Gastrocnemius medialis (tissue), 4 donors: ENCODE measurements at regions not wholly inside any gene's neighbourhood (a gene's known extent, or its start where the extent isn't known, plus 50 kb on each side); places are given as distances from the start of the nearest gene placed in this dataset.

Source experiments
- ATAC-seq, 2 donors: fragments of 150-250 bp; one replicate each; pipeline ENCODE4 v1.9.1; 2016
- DNase-seq, 2 donors: peaks; one replicate each; pipeline ENCODE4 v3.0.0-alpha.2; 2019
- H3K27ac ChIP-seq, 4 donors: fragments of 200-600 bp; sonication (generic); 1 replicate in 1 of 4; 2 replicates in 3 of 4; pipeline ENCODE4 v1.5.1; 2016 to 2018; ENCODE audit warnings: mild to moderate bottlenecking in 2 of 4, moderate library complexity in 1 of 4
- H3K27me3 ChIP-seq, 3 donors: fragments of 200-600 bp; sonication (generic) in 2 of 3; 1 replicate in 1 of 3; 2 replicates in 2 of 3; pipeline versions ENCODE4 v1.5.1 to v1.6.0; 2016 to 2019; ENCODE audit warnings: mild to moderate bottlenecking in 1 of 3, moderate library complexity in 1 of 3
- H3K36me3 ChIP-seq, 2 donors: fragments of 200-600 bp; sonication (generic) in 1 of 2; one replicate each; pipeline ENCODE4 v1.5.1; 2017 to 2018
- H3K4me1 ChIP-seq, 2 donors: fragments of 200-600 bp; sonication (generic) in 1 of 2; one replicate each; pipeline ENCODE4 v1.5.1; 2016 to 2017; ENCODE audit warnings: mild to moderate bottlenecking in 2 of 2
- H3K4me3 ChIP-seq, 4 donors: fragments of 200-600 bp; sonication (generic) in 3 of 4; 1 replicate in 1 of 4; 2 replicates in 3 of 4; pipeline ENCODE4 v1.5.1; 2016 to 2019; ENCODE audit warnings: mild to moderate bottlenecking in 2 of 4
- H3K9me3 ChIP-seq, 3 donors: fragments of 200-600 bp; sonication (generic) in 2 of 3; 1 replicate in 1 of 3; 2 replicates in 2 of 3; pipeline ENCODE4 v1.5.1; 2016 to 2019
- POLR2A ChIP-seq, 2 donors: fragments of 450-650 bp; IDR thresholded peaks; one replicate each; pipeline ENCODE4 v1.6.1; 2017; ENCODE audit warnings: antibody characterized with exemption in 2 of 2, mild to moderate bottlenecking in 2 of 2, moderate library complexity in 2 of 2
- in situ Hi-C, 4 donors: fragments of 200-750 bp; cut with MboI; loops; one replicate each; pipeline versions ENCODE4 v1.15.0 to v1.8.0; 2017; ENCODE audit warnings: low sequenced_read_pairs in 4 of 4
- intact Hi-C: fragments of 100-400 bp; cut with DNase I; formaldehyde crosslinking; loops from one replicate; pipeline ENCODE4 v1.15.1; 2023; ENCODE audit warnings: low total_unique reads
- TF ChIP-seq, protein P1 (sequence below), 5 experiments: fragments of 450-650 bp in 3 of 5; fragments of 200-600 bp in 2 of 5; sonication (generic) in 2 of 5; IDR thresholded peaks in 4 of 5; conservative IDR thresholded peaks in 1 of 5; 1 replicate in 4 of 5; 2 replicates in 1 of 5; pipeline ENCODE4 v1.5.1; 2016 to 2019; ENCODE audit warnings: antibody characterized with exemption in 5 of 5, mild to moderate bottlenecking in 3 of 5, moderate library complexity in 3 of 5

DNA sequence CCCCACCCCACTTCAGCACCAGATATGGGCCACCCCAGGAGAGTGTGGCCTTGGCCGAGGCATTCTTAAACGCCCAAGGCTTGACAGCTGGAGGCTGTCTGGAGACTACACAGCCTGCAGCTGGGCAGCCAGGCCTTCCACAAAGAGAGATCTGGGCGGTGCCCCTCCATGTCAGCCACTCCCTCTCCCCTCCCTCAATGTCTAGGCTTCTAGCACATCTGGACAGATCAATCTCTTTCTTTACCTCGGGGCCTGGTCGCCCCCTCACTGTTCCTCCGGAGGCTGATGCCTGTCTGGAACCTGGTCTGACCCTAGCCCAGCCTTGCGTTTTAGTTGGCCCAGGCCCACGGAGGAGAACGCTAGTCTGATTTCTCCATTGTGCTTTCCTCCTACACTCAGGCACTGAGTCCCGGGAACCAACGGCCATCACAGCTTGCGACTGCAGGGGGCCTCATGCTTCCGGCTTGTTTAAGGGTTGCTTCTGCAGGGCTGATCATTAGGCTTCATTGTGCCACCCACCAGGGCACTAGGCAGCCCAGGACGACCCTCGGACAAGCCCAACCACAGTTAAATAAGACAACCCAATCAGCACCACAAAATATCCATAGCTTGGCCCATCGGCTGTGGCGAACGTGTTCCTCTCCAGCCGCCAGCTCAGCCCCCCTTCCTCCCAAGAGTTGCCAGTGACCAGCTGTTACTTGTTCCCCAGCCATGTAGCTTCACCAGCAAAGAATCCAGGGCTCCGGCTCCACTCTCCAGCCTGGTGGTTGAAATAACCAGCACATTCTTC, 200.6 kb downstream of the BCOR start:
- in situ Hi-C loops (no loop called here), intact Hi-C loops (no loop called here)
- TF ChIP-seq POLR2A (IDR thresholded peaks at IDR 0.05) = no peak
- TF ChIP-seq, protein P1, sequence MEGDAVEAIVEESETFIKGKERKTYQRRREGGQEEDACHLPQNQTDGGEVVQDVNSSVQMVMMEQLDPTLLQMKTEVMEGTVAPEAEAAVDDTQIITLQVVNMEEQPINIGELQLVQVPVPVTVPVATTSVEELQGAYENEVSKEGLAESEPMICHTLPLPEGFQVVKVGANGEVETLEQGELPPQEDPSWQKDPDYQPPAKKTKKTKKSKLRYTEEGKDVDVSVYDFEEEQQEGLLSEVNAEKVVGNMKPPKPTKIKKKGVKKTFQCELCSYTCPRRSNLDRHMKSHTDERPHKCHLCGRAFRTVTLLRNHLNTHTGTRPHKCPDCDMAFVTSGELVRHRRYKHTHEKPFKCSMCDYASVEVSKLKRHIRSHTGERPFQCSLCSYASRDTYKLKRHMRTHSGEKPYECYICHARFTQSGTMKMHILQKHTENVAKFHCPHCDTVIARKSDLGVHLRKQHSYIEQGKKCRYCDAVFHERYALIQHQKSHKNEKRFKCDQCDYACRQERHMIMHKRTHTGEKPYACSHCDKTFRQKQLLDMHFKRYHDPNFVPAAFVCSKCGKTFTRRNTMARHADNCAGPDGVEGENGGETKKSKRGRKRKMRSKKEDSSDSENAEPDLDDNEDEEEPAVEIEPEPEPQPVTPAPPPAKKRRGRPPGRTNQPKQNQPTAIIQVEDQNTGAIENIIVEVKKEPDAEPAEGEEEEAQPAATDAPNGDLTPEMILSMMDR (IDR thresholded peaks at IDR 0.05 in 4 of 5, conservative IDR thresholded peaks at IDR 0.05 in 1 of 5) = no peak
- Histone ChIP-seq H3K4me1 (peaks cover 7 to 12% of the 10 kb centered on the region in 2 donors), H3K27me3 (no peaks in the 10 kb centered on the region), H3K27ac (no peak overlapping the region), H3K36me3 (no peaks in the 10 kb centered on the region), H3K9me3 (no peaks in the 10 kb centered on the region), H3K4me3 (no peak overlapping the region)
- ATAC-seq = peak; percentile 50 to 84
- DNase-seq = peak in 1 of 2 donors; percentile 33

DNA sequence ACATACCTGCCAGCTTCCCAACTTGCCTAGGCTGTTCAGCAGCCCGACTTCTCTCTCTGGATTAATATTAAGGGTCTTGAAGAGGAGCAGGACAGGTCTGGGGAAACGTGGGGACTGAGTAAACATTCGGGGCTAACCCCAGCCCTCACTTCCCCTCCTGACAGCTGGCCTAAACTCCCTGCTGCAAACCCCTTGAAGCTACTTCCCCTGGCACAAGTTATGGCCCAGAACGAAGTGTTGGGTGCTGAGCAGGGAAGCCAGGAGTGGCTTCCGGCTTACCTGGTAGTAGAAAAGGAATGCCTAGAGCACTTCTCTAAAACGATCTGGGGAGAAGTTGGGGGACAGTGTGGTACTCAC, 200.0 kb downstream of the BCOR start:
- in situ Hi-C loops (no loop called here), intact Hi-C loops (no loop called here)
- no peak overlapping the region for H3K4me3 ChIP-seq
- H3K9me3 ChIP-seq = no peaks in the 10 kb centered on the region
- H3K27me3 ChIP-seq = no peaks in the 10 kb centered on the region
- no peak for DNase-seq
- no peak for ATAC-seq
- no peak overlapping the region for H3K27ac ChIP-seq
- no peak for TF ChIP-seq POLR2A (IDR thresholded peaks at IDR 0.05)
- TF ChIP-seq, protein P1 (IDR thresholded peaks at IDR 0.05 in 4 of 5, conservative IDR thresholded peaks at IDR 0.05 in 1 of 5) = no peak
- peaks cover 7 to 12% of the 10 kb centered on the region in 2 donors for H3K4me1 ChIP-seq
- no peaks in the 10 kb centered on the region for H3K36me3 ChIP-seq

DNA sequence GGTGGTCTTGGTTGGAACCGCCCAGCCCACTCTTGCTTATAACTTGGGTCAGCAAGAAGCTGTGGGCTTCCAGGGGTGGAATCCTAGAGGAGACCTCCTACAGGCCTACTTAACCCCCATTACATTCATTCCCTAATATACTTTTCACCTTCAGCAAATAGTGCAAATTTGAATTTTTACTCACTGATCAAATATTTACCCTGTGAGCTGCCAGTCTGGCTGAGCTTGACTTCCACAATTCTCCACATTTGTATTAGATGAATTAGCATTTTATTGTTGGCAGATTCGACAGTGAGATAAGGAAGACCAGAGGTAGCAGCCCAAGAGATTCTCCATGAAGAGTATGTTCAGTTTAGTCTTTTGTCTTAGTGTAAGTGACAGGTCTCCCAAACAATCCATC, 199.6 kb downstream of the BCOR start:
- TF ChIP-seq POLR2A (IDR thresholded peaks at IDR 0.05) = no peak
- TF ChIP-seq, protein P1 (IDR thresholded peaks at IDR 0.05 in 4 of 5, conservative IDR thresholded peaks at IDR 0.05 in 1 of 5) = no peak
- no peak for ATAC-seq
- H3K27me3 ChIP-seq = no peaks in the 10 kb centered on the region
- no peaks in the 10 kb centered on the region for H3K9me3 ChIP-seq
- H3K27ac ChIP-seq = no peak overlapping the region
- no peaks in the 10 kb centered on the region for H3K36me3 ChIP-seq
- intact Hi-C loops (no loop called here), in situ Hi-C loops (no loop called here)
- DNase-seq = no peak
- H3K4me3 ChIP-seq = no peak overlapping the region
- H3K4me1 ChIP-seq = peaks cover 7 to 12% of the 10 kb centered on the region in 2 donors

DNA sequence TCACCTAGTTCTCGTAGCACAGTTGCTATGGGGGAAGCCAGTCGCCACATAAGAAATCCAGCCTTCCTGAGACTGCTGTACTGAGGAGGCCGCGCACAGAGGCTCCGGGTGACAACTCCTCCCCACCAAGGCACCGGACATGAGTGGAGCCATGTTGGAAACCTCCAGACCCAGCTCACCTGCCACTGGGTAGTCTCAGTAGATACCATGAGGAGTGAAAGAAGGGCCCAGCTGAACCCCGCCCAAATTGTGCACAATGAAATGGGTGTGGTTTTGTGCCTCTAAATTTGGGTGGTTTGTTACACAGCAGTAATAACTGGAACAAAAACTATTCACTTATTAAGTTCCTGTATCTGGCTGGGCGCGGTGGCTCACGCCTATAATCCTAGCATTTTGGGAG, 198.7 kb downstream of the BCOR start:
- intact Hi-C loops = no loop called here
- no peaks in the 10 kb centered on the region for H3K36me3 ChIP-seq
- ATAC-seq (no peak), DNase-seq (no peak)
- H3K27me3 ChIP-seq = no peaks in the 10 kb centered on the region
- no peaks in the 10 kb centered on the region for H3K9me3 ChIP-seq
- TF ChIP-seq POLR2A (IDR thresholded peaks at IDR 0.05) = no peak
- TF ChIP-seq, protein P1 (IDR thresholded peaks at IDR 0.05 in 4 of 5, conservative IDR thresholded peaks at IDR 0.05 in 1 of 5) = no peak
- in situ Hi-C loops = no loop called here
- peaks cover 7 to 12% of the 10 kb centered on the region in 2 donors for H3K4me1 ChIP-seq
- no peak overlapping the region for H3K27ac ChIP-seq
- H3K4me3 ChIP-seq = no peak overlapping the region
